Activated naive CD4-positive, alpha-beta T cell treated with anti-CD3 and anti-CD28 coated beads, Interleukin-2, amount 10 ng/mL, durations not matched to agents 7 days and 5 days (primary cell): ENCODE measurements at regions not wholly inside any gene's neighbourhood (a gene's known extent, or its start where the extent isn't known, plus 50 kb on each side); places are given as distances from the start of the nearest gene placed in this dataset.

Source experiments
- CTCF ChIA-PET: fragments of 350-600 bp; sonication (Branson Sonifier 250); formaldehyde crosslinking; loops from one replicate; lab custom pipeline; 2021; ENCODE audit warnings: antibody characterized with exemption; lab: Charles Lee
- DNase-seq: peaks from one replicate; pipeline ENCODE4 v3.0.0-alpha.2; 2020
- H3K27ac Mint-ChIP-seq: one replicate; pipeline ENCODE4 v1.8.0; 2021; ENCODE audit warnings: mild to moderate bottlenecking, moderate library complexity, mixed read lengths
- H3K27me3 Mint-ChIP-seq: one replicate; pipeline ENCODE4 v1.8.0; 2021; ENCODE audit warnings: mild to moderate bottlenecking, mixed read lengths
- H3K36me3 Mint-ChIP-seq: one replicate; pipeline ENCODE4 v1.8.0; 2021; ENCODE audit warnings: mixed read lengths
- H3K4me1 Mint-ChIP-seq: one replicate; pipeline ENCODE4 v1.8.0; 2021; ENCODE audit warnings: mixed read lengths
- H3K4me3 Mint-ChIP-seq: one replicate; pipeline ENCODE4 v1.8.0; 2021; ENCODE audit warnings: mild to moderate bottlenecking, moderate library complexity, mixed read lengths
- H3K9me3 Mint-ChIP-seq: one replicate; pipeline ENCODE4 v1.8.0; 2021; ENCODE audit warnings: mixed read lengths

- H3K27ac Mint-ChIP-seq, result no peak overlapping the region
- no peaks in the 10 kb centered on the region for H3K27me3 Mint-ChIP-seq
- CTCF ChIA-PET, result no interaction called here
- no peaks in the 10 kb centered on the region for H3K9me3 Mint-ChIP-seq
- H3K4me3 Mint-ChIP-seq, result no peak overlapping the region
- DNase-seq, result no peak
- peaks cover 1% of the 10 kb centered on the region for H3K36me3 Mint-ChIP-seq
- peaks cover 12% of the 10 kb centered on the region for H3K4me1 Mint-ChIP-seq
Observed at GRCh38 chr2:183214680-183215079, 90.4 kb downstream of the NUP35 start.

GRCh38 chr2:183215917-183216316 is 91.7 kb downstream of the NUP35 start:
- peaks cover 12% of the 10 kb centered on the region for H3K4me1 Mint-ChIP-seq
- H3K27ac Mint-ChIP-seq, result no peak overlapping the region
- H3K36me3 Mint-ChIP-seq, result peaks cover 1% of the 10 kb centered on the region
- H3K4me3 Mint-ChIP-seq, result no peak overlapping the region
- H3K9me3 Mint-ChIP-seq, result no peaks in the 10 kb centered on the region
- no peaks in the 10 kb centered on the region for H3K27me3 Mint-ChIP-seq
- CTCF ChIA-PET, result no interaction called here
- no peak for DNase-seq

GRCh38 chr2:183219888-183220287 is 95.6 kb downstream of the NUP35 start:
- CTCF ChIA-PET, result no interaction called here
- H3K27me3 Mint-ChIP-seq, result no peaks in the 10 kb centered on the region
- no peak overlapping the region for H3K27ac Mint-ChIP-seq
- H3K9me3 Mint-ChIP-seq, result no peaks in the 10 kb centered on the region
- H3K4me1 Mint-ChIP-seq, result no peaks in the 10 kb centered on the region
- no peak for DNase-seq
- H3K36me3 Mint-ChIP-seq, result no peaks in the 10 kb centered on the region
- no peak overlapping the region for H3K4me3 Mint-ChIP-seq

- Mint-ChIP-seq H3K27ac (no peak overlapping the region), H3K9me3 (no peaks in the 10 kb centered on the region), H3K36me3 (no peaks in the 10 kb centered on the region), H3K27me3 (no peaks in the 10 kb centered on the region), H3K4me1 (no peaks in the 10 kb centered on the region), H3K4me3 (no peak overlapping the region)
- no peak for DNase-seq
- CTCF ChIA-PET, result no interaction called here
Observed at GRCh38 chr2:183222751-183223150, 98.5 kb downstream of the NUP35 start.

- no peak for DNase-seq
- Mint-ChIP-seq H3K36me3 (no peaks in the 10 kb centered on the region), H3K27me3 (no peaks in the 10 kb centered on the region), H3K4me1 (no peaks in the 10 kb centered on the region), H3K9me3 (no peaks in the 10 kb centered on the region), H3K4me3 (no peak overlapping the region), H3K27ac (no peak overlapping the region)
- CTCF ChIA-PET, result no interaction called here
Observed at GRCh38 chr2:183224948-183225347, 100.7 kb downstream of the NUP35 start.

GRCh38 chr2:183227176-183227575 is 102.9 kb downstream of the NUP35 start:
- Mint-ChIP-seq H3K9me3 (no peaks in the 10 kb centered on the region), H3K27me3 (no peaks in the 10 kb centered on the region), H3K4me3 (no peak overlapping the region), H3K36me3 (no peaks in the 10 kb centered on the region), H3K27ac (no peak overlapping the region), H3K4me1 (no peaks in the 10 kb centered on the region)
- DNase-seq, result no peak
- CTCF ChIA-PET, result no interaction called here

GRCh38 chr2:183229386-183229785 is 105.1 kb downstream of the NUP35 start:
- H3K27ac Mint-ChIP-seq, result no peak overlapping the region
- no peaks in the 10 kb centered on the region for H3K9me3 Mint-ChIP-seq
- DNase-seq, result no peak

GRCh38 chr2:183232161-183232865 is 108.1 kb downstream of the NUP35 start:
- DNase-seq, result no peak
- CTCF ChIA-PET, result no interaction called here
- Mint-ChIP-seq H3K4me3 (no peak overlapping the region), H3K27me3 (no peaks in the 10 kb centered on the region), H3K36me3 (no peaks in the 10 kb centered on the region), H3K4me1 (no peaks in the 10 kb centered on the region), H3K9me3 (no peaks in the 10 kb centered on the region), H3K27ac (no peak overlapping the region)

More at GRCh38 chr2:183229386-183229785, 105.1 kb downstream of the NUP35 start:
- CTCF ChIA-PET, result no interaction called here
- Mint-ChIP-seq H3K36me3 (no peaks in the 10 kb centered on the region), H3K4me1 (no peaks in the 10 kb centered on the region), H3K4me3 (no peak overlapping the region), H3K27me3 (no peaks in the 10 kb centered on the region)

GRCh38 chr2:183242937-183243336 is 118.7 kb downstream of the NUP35 start:
- H3K4me1 Mint-ChIP-seq, result no peaks in the 10 kb centered on the region
- H3K27ac Mint-ChIP-seq, result no peak overlapping the region
- no peak overlapping the region for H3K4me3 Mint-ChIP-seq
- no peak for DNase-seq
- H3K36me3 Mint-ChIP-seq, result no peaks in the 10 kb centered on the region
- CTCF ChIA-PET, result no interaction called here
- H3K9me3 Mint-ChIP-seq, result no peaks in the 10 kb centered on the region
- no peaks in the 10 kb centered on the region for H3K27me3 Mint-ChIP-seq

GRCh38 chr2:183243758-183244157 is 119.5 kb downstream of the NUP35 start:
- Mint-ChIP-seq H3K36me3 (no peaks in the 10 kb centered on the region), H3K27me3 (no peaks in the 10 kb centered on the region), H3K9me3 (no peaks in the 10 kb centered on the region), H3K27ac (no peak overlapping the region), H3K4me3 (no peak overlapping the region), H3K4me1 (no peaks in the 10 kb centered on the region)
- CTCF ChIA-PET, result no interaction called here
- DNase-seq, result no peak

GRCh38 chr2:183244300-183244844 is 120.1 kb downstream of the NUP35 start:
- no peaks in the 10 kb centered on the region for H3K9me3 Mint-ChIP-seq
- no peak overlapping the region for H3K27ac Mint-ChIP-seq
- DNase-seq, result no peak
- H3K27me3 Mint-ChIP-seq, result no peaks in the 10 kb centered on the region
- no peaks in the 10 kb centered on the region for H3K36me3 Mint-ChIP-seq
- no peaks in the 10 kb centered on the region for H3K4me1 Mint-ChIP-seq
- CTCF ChIA-PET, result interaction anchor here (0.7 kb wide), 1 partner anchor 354 kb away, joined by 7 read pairs; no protein-coding TSS in a partner anchor
- H3K4me3 Mint-ChIP-seq, result no peak overlapping the region

- Mint-ChIP-seq H3K4me1 (no peaks in the 10 kb centered on the region), H3K4me3 (no peak overlapping the region), H3K9me3 (no peaks in the 10 kb centered on the region), H3K27ac (no peak overlapping the region), H3K27me3 (no peaks in the 10 kb centered on the region), H3K36me3 (no peaks in the 10 kb centered on the region)
- CTCF ChIA-PET, result interaction anchor here (0.8 to 1.8 kb wide), 3 partner anchors 9 to 483 kb away, joined by 3 to 13 read pairs (median 3); no protein-coding TSS in a partner anchor
- no peak for DNase-seq
Observed at GRCh38 chr2:183248866-183249567, 124.8 kb downstream of the NUP35 start.

- H3K36me3 Mint-ChIP-seq, result no peaks in the 10 kb centered on the region
- H3K9me3 Mint-ChIP-seq, result no peaks in the 10 kb centered on the region
- no peaks in the 10 kb centered on the region for H3K4me1 Mint-ChIP-seq
- H3K27me3 Mint-ChIP-seq, result no peaks in the 10 kb centered on the region
- no peak overlapping the region for H3K4me3 Mint-ChIP-seq
- H3K27ac Mint-ChIP-seq, result no peak overlapping the region
- no peak for DNase-seq
- CTCF ChIA-PET, result interaction anchor here (1.8 kb wide), 1 partner anchor 11 kb away, joined by 13 read pairs; no protein-coding TSS in a partner anchor
Observed at GRCh38 chr2:183250061-183250460, 125.8 kb downstream of the NUP35 start.

- CTCF ChIA-PET, result no interaction called here
- no peaks in the 10 kb centered on the region for H3K4me1 Mint-ChIP-seq
- no peaks in the 10 kb centered on the region for H3K36me3 Mint-ChIP-seq
- H3K4me3 Mint-ChIP-seq, result no peak overlapping the region
- no peaks in the 10 kb centered on the region for H3K9me3 Mint-ChIP-seq
- no peaks in the 10 kb centered on the region for H3K27me3 Mint-ChIP-seq
- no peak overlapping the region for H3K27ac Mint-ChIP-seq
- DNase-seq, result no peak
Observed at GRCh38 chr2:183250472-183250871, 126.2 kb downstream of the NUP35 start.
